ENCODE measurements at regions not wholly inside any gene's neighbourhood (a gene's known extent, or its start where the extent isn't known, plus 50 kb on each side); places are given as distances from the start of the nearest gene placed in this dataset.
"Not testable (repeated sequence)": the region's sequence is repeated elsewhere in the genome, so short reads cannot be mapped to it uniquely, and the experiment has no call there.

- no peak overlapping the region for H3K4me3 ChIP-seq (ENCODE audit: low read depth, low read length)
- TF ChIP-seq CTCF (IDR thresholded peaks at IDR 0.05; ENCODE audit: low read depth, low read length): no peak
These were observed 662.2 kb upstream of the ACTRT1 start for GRCh38 chrX:128714425-128714824.

DNA sequence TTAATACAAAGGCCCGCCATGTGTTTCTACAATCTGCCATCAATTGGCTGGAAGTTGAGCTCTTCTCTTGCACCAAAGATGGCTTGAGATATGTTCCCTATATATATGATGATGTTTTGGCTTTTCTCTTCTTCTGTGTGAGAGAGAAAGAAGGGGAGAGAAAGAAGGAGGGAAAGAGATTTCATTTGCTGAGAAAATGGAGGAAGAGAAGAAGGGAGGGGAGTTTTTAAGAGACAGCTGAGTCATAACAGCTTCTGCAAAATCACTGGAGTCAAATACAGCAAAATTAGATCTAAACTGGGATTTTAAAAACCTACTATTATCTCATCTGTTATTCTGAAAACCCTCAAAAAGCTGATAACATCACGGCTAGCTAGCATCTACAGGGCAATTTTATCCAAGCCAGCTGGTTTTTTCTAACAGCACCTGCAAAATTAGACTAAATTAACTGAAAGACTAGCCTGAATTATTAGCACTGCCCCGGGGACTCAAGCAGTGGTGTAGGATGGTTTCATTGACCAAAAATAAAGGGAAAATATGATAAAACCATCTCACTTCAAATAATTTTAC lies 647.6 kb upstream of the ACTRT1 start:
- H3K4me3 ChIP-seq (ENCODE audit: low read depth, low read length): no peak overlapping the region
- no peak for TF ChIP-seq CTCF (IDR thresholded peaks at IDR 0.05; ENCODE audit: low read depth, low read length)

- TF ChIP-seq CTCF (IDR thresholded peaks at IDR 0.05; ENCODE audit: low read depth, low read length): no peak
- no peak overlapping the region for H3K4me3 ChIP-seq (ENCODE audit: low read depth, low read length)
These were observed 646.5 kb upstream of the ACTRT1 start for GRCh38 chrX:128698573-128699181.

DNA sequence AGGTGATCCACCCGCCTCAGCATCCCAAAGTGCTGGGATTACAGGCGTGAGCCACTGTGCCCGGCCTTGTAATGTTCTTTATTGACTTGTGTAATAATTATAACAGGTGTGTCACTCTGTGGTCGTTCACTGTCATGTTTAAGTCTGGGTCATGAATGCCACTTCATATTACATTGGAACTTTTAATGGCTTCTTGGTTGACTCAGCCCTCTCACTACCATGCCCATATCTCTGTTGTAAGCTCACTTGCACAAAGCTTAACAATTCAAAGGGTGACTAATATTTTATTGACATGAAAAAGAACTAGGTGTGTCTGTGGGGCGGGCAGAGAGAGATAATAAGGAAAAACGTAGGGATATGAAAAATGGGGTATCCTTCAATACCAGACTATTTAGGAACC lies 639.7 kb upstream of the ACTRT1 start:
- H3K4me3 ChIP-seq (ENCODE audit: low read depth, low read length): no peak overlapping the region
- no peak for TF ChIP-seq CTCF (IDR thresholded peaks at IDR 0.05; ENCODE audit: low read depth, low read length)

- no peak overlapping the region for H3K4me3 ChIP-seq (ENCODE audit: low read depth, low read length)
- no peak for TF ChIP-seq CTCF (IDR thresholded peaks at IDR 0.05; ENCODE audit: low read depth, low read length)
These were observed 633.2 kb upstream of the ACTRT1 start for GRCh38 chrX:128685387-128685786.

DNA sequence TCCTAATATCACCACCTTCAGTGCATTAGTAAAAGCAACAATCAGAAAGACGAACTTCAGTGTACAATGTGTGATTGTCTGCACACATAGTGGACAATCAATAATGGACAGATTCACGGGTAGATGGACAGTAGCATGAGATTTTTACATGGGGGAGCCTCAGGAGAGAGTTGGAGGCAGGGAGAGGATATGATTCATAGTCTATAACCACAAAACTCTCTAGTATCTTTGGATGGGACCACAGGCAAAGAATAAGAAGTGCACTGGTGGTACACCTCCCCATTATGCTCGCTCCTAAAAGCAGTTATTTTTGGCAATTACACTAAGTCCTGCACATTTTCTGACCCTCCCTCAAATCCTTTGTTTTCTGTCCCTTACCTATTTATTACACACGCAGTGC lies 624.4 kb upstream of the ACTRT1 start:
- no peak for TF ChIP-seq CTCF (IDR thresholded peaks at IDR 0.05; ENCODE audit: low read depth, low read length)

DNA sequence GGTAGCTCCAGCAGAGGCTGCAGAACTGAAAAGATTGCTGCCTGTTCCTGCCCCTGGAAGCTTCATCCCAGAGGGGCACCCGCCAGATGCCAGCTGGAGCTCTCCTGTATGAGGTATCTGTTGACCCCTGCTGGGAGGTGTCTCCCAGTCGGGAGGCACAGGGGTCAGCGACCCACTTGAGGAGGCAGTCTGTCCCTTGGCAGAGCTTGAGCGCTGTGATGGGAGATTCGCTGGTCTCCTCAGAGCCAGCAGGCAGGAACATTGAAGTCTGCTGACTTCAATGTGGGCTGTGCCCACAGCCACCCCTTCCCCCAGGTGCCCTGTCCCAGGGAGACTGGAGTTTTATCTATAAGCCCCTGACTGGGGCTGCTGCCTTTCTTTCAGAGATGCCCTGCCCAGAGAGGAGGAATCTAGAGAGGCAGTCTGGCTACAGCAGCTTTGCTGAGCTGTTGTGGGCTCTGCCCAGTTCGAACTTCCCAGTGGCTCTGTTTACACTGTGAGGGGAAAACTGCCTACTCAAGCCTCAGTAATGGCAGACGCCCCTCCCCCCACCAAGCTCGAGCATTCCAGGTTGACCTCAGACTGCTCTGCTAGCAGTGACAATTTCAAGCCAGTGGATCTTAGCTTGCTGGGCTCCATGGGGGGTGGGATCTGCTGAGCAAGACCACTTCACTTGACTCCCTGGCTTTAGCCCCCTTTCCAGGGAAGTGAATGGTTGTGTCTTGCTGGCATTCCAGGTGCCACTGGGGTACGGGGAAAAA lies 622.3 kb upstream of the ACTRT1 start:
- H3K4me3 ChIP-seq (ENCODE audit: low read depth, low read length): not testable (repeated sequence)

More for the DNA sequence above, 624.4 kb upstream of the ACTRT1 start:
- no peak overlapping the region for H3K4me3 ChIP-seq (ENCODE audit: low read depth, low read length)
